RPMI7951 (cell line): ENCODE measurements at regions not wholly inside any gene's neighbourhood (a gene's known extent, or its start where the extent isn't known, plus 50 kb on each side); places are given as distances from the start of the nearest gene placed in this dataset.

Experiments used
- DNase-seq: peaks from one replicate; pipeline ENCODE4 v3.0.0-alpha.2; 2012; ENCODE audit warnings: low read depth

GRCh38 chr2:239690651-239691631, 290.1 kb upstream of the HDAC4 start:
- DNase-seq = no peak

- DNase-seq = no peak
Measured at GRCh38 chr2:239689985-239690384, 289.2 kb upstream of the HDAC4 start.

GRCh38 chr2:239689410-239689809, 288.6 kb upstream of the HDAC4 start:
- no peak for DNase-seq

- DNase-seq = no peak
Measured at GRCh38 chr2:239688840-239689239, 288.0 kb upstream of the HDAC4 start.

- no peak for DNase-seq
Measured at GRCh38 chr2:239688122-239688681, 287.4 kb upstream of the HDAC4 start.

- no peak for DNase-seq
Measured at GRCh38 chr2:239687441-239687840, 286.6 kb upstream of the HDAC4 start.

GRCh38 chr2:239685965-239686364, 285.1 kb upstream of the HDAC4 start:
- DNase-seq = no peak

GRCh38 chr2:239685556-239685955, 284.7 kb upstream of the HDAC4 start:
- DNase-seq = no peak

- no peak for DNase-seq
Measured at GRCh38 chr2:239684996-239685395, 284.2 kb upstream of the HDAC4 start.

- no peak for DNase-seq
Measured at GRCh38 chr2:239684271-239684810, 283.5 kb upstream of the HDAC4 start.

GRCh38 chr2:239682518-239682917, 281.7 kb upstream of the HDAC4 start:
- DNase-seq = no peak

- no peak for DNase-seq
Measured at GRCh38 chr2:239679755-239680154, 278.9 kb upstream of the HDAC4 start.

- no peak for DNase-seq
Measured at GRCh38 chr2:239678666-239679296, 278.0 kb upstream of the HDAC4 start.

- DNase-seq = no peak
Measured at GRCh38 chr2:239678186-239678490, 277.3 kb upstream of the HDAC4 start.

- no peak for DNase-seq
Measured at GRCh38 chr2:239677453-239678185, 276.8 kb upstream of the HDAC4 start.

GRCh38 chr2:239676716-239677452, 276.1 kb upstream of the HDAC4 start:
- DNase-seq = no peak

GRCh38 chr2:239675826-239676715, 275.3 kb upstream of the HDAC4 start:
- DNase-seq = no peak

GRCh38 chr2:239674981-239675825, 274.4 kb upstream of the HDAC4 start:
- DNase-seq = no peak
